Epithelial cell of proximal tubule (primary cell): ENCODE measurements at regions not wholly inside any gene's neighbourhood (a gene's known extent, or its start where the extent isn't known, plus 50 kb on each side); places are given as distances from the start of the nearest gene placed in this dataset.

ENCODE experiments used
- DNase-seq: peaks from one replicate; pipeline ENCODE4 v3.0.0-alpha.2; 2011; ENCODE audit warnings: low read depth
- H3K4me3 ChIP-seq: 2 replicates; pipeline ENCODE4 v1.5.1; 2011; ENCODE audit warnings: low read depth, mild to moderate bottlenecking, low read length
- CTCF ChIP-seq: conservative IDR thresholded peaks from 2 replicates; pipeline ENCODE4 v1.5.1; 2012; ENCODE audit warnings: low read depth, mild to moderate bottlenecking, low read length

GRCh38 chr4:183798301-183799253, 106.5 kb upstream of the STOX2 start:
- no peak for DNase-seq
- no peak for TF ChIP-seq CTCF
- H3K4me3 ChIP-seq = peak overlapping the region; percentile 72

GRCh38 chr4:183801457-183802165, 103.5 kb upstream of the STOX2 start:
- TF ChIP-seq CTCF = no peak
- H3K4me3 ChIP-seq = no peak overlapping the region
- DNase-seq = no peak

- no peak for DNase-seq
- no peak for TF ChIP-seq CTCF
- no peak overlapping the region for H3K4me3 ChIP-seq
These were observed 98.8 kb upstream of the STOX2 start for GRCh38 chr4:183806341-183806740.

- TF ChIP-seq CTCF = no peak
- H3K4me3 ChIP-seq = peak overlapping the region; percentile 39
- DNase-seq = no peak
These were observed 97.5 kb upstream of the STOX2 start for GRCh38 chr4:183807420-183808096.

- peak; percentile 44 for TF ChIP-seq CTCF
- H3K4me3 ChIP-seq = peak overlapping the region; percentile 39
- peak; percentile 70 for DNase-seq
These were observed 97.0 kb upstream of the STOX2 start for GRCh38 chr4:183808097-183808456.

- TF ChIP-seq CTCF = no peak
- DNase-seq = no peak
- H3K4me3 ChIP-seq = no peak overlapping the region
These were observed 92.5 kb upstream of the STOX2 start for GRCh38 chr4:183812567-183812966.
